ENCODE measurements at regions not wholly inside any gene's neighbourhood (a gene's known extent, or its start where the extent isn't known, plus 50 kb on each side); places are given as distances from the start of the nearest gene placed in this dataset.

DNA sequence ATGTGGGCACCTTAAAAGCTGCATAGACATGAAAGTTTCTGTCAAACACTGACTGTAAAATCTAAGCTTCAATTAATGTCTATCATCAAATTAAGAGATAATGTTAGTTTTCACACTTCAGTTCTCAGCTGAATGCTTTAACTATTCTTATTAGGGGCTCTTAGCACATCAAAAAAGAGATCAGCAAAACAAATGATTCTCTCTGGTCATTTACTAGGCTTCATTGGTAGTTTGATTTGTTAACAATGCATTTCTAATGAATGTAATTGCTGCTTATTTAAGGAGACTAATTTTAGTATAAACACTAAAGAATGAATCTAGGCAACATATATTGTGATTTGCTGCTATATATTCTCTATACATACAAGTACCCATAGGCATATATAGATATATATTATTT, 1182.0 kb downstream of the MAT2B start:
- TF ChIP-seq, protein P1, sequence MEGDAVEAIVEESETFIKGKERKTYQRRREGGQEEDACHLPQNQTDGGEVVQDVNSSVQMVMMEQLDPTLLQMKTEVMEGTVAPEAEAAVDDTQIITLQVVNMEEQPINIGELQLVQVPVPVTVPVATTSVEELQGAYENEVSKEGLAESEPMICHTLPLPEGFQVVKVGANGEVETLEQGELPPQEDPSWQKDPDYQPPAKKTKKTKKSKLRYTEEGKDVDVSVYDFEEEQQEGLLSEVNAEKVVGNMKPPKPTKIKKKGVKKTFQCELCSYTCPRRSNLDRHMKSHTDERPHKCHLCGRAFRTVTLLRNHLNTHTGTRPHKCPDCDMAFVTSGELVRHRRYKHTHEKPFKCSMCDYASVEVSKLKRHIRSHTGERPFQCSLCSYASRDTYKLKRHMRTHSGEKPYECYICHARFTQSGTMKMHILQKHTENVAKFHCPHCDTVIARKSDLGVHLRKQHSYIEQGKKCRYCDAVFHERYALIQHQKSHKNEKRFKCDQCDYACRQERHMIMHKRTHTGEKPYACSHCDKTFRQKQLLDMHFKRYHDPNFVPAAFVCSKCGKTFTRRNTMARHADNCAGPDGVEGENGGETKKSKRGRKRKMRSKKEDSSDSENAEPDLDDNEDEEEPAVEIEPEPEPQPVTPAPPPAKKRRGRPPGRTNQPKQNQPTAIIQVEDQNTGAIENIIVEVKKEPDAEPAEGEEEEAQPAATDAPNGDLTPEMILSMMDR (IDR thresholded peaks at IDR 0.05), result no peak

DNA sequence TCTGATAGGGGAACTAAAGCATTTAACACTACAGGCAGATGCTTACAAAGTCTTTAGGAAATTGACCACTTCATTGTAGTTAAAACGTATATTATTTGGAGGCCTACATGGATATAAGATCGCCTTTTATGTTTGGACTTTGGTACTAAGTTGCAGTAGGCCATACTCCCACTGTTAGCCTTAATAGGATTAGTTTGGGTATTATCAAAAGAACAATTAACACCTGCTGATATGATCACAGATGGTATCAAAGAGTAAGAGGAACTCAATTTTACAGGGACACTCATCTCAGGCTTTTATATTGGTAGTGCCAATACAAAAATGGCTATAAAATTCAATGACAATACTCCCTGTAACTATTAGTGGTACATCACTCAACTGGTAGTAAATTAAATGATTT, 1183.0 kb downstream of the MAT2B start:
- TF ChIP-seq, protein P1 (IDR thresholded peaks at IDR 0.05), result no peak

DNA sequence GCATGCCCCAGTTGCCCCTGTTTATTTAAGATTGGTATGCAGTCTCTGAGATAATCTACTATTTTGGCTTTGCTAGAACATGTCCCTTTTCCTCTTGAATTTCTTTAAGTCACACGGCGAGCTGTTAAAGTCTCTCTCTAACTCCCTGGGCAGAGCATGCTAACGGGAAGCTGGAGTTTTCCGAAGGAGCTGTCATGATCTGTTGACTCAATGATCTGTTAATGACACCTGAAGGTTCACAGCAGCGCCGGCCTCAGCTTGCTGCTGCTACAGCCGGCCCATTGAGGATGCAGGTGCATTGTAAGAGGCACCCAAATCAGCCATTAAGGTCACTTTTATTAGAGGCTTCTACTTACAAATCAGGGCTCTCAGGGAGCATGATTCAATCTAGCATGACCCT, 1203.4 kb downstream of the MAT2B start:
- TF ChIP-seq, protein P1 (IDR thresholded peaks at IDR 0.05), result no peak

GRCh38 chr5:164713682-164714081, 1208.3 kb downstream of the MAT2B start:
- TF ChIP-seq, protein P1 (IDR thresholded peaks at IDR 0.05), result no peak

GRCh38 chr5:164721116-164721515, 1215.7 kb downstream of the MAT2B start:
- TF ChIP-seq, protein P1 (IDR thresholded peaks at IDR 0.05), result no peak

GRCh38 chr5:164721656-164722055, 1216.2 kb downstream of the MAT2B start:
- TF ChIP-seq, protein P1 (IDR thresholded peaks at IDR 0.05), result no peak

- TF ChIP-seq, protein P1 (IDR thresholded peaks at IDR 0.05), result no peak
Observed at GRCh38 chr5:164722702-164723101, 1217.3 kb downstream of the MAT2B start.

DNA sequence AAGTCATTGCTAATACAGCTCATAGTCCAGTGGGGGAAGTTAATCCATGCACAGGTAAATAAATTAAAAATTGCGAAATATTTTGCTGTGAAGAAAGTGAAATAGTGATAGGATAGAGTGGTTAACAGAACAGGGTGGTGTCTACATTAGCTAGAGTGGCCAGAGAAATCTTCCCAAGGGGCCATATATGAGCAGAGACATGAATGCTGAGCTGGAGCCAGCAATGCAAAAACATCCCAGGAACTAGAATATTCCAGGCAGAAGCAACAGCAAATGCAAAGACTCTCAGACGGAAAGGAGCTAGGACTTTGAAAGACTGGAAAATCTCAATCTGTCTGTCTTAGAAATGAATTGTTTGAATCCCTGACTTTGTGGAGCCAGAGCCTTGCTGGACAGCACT, 1221.6 kb downstream of the MAT2B start:
- TF ChIP-seq, protein P1 (IDR thresholded peaks at IDR 0.05), result no peak

Data from LNCAP (cell line).